Endodermal cell (in vitro differentiated cells): ENCODE measurements at regions not wholly inside any gene's neighbourhood (a gene's known extent, or its start where the extent isn't known, plus 50 kb on each side); places are given as distances from the start of the nearest gene placed in this dataset.

ENCODE experiments used
- DNase-seq: peaks from one replicate; pipeline ENCODE4 v3.0.0-alpha.2; 2017
- H3K27ac ChIP-seq: 2 replicates; pipeline ENCODE4 v1.5.1; 2013; ENCODE audit warnings: mild to moderate bottlenecking, low read depth, low read length, moderate library complexity
- H3K27me3 ChIP-seq: 2 replicates; pipeline ENCODE4 v1.6.1; 2013; ENCODE audit warnings: mild to moderate bottlenecking, low read length, moderate library complexity; ENCODE audit not compliant: insufficient read depth, control insufficient read depth, poor library complexity, severe bottlenecking
- H3K36me3 ChIP-seq: 2 replicates; pipeline ENCODE4 v1.7.0; 2013; ENCODE audit warnings: mild to moderate bottlenecking, low read length, moderate library complexity; ENCODE audit not compliant: control insufficient read depth, insufficient read depth
- H3K4me1 ChIP-seq: one replicate; pipeline ENCODE4 v1.7.0; 2013; ENCODE audit warnings: low read length; ENCODE audit not compliant: control insufficient read depth, insufficient read depth
- H3K4me3 ChIP-seq: 2 replicates; pipeline ENCODE4 v1.5.1; 2013; ENCODE audit warnings: mild to moderate bottlenecking, low read length, moderate library complexity
- H3K9ac ChIP-seq: 2 replicates; pipeline ENCODE4 v1.6.1; 2013; ENCODE audit warnings: mild to moderate bottlenecking, low read length, moderate library complexity; ENCODE audit not compliant: poor library complexity, severe bottlenecking; ENCODE audit errors: extremely low read depth
- H3K9me3 ChIP-seq: 2 replicates; pipeline ENCODE4 v1.6.1; 2013; ENCODE audit warnings: mild to moderate bottlenecking, low read length, moderate library complexity; ENCODE audit not compliant: control insufficient read depth
- H3K27ac Mint-ChIP-seq: 2 replicates; pipeline ENCODE4 v1.8.0; 2020; ENCODE audit warnings: mixed read lengths
- H3K27me3 Mint-ChIP-seq: 2 replicates; pipeline ENCODE4 v1.8.0; 2021; ENCODE audit warnings: mild to moderate bottlenecking, mixed read lengths; ENCODE audit not compliant: insufficient read depth
- H3K36me3 Mint-ChIP-seq: 2 replicates; pipeline ENCODE4 v1.8.0; 2020; ENCODE audit warnings: low read depth, mixed read lengths
- H3K4me1 Mint-ChIP-seq: 2 replicates; pipeline ENCODE4 v1.8.0; 2020; ENCODE audit warnings: mixed read lengths
- H3K4me3 Mint-ChIP-seq: 2 replicates; pipeline ENCODE4 v1.8.0; 2020; ENCODE audit warnings: mild to moderate bottlenecking, moderate library complexity, mixed read lengths
- H3K9me3 Mint-ChIP-seq: 2 replicates; pipeline ENCODE4 v1.8.0; 2020; ENCODE audit warnings: mild to moderate bottlenecking, mixed read lengths
- CTCF ChIP-seq: fragments of 200-600 bp; sonication (generic); conservative IDR thresholded peaks from 2 replicates; pipeline ENCODE4 v1.5.0; 2021; ENCODE audit warnings: antibody characterized with exemption, mild to moderate bottlenecking
- WGBS, 2 experiments: methylation state at CpG; one replicate each; pipeline versions ENCODE4 v1.1.5 to v1.1.7; 2013; ENCODE audit warnings: missing lambda C conversion rate in 2 of 2, mixed read lengths in 1 of 2; ENCODE audit not compliant: insufficient coverage in 1 of 2, insufficient read length in 1 of 2; 5-methylcytosine and 5-hydroxymethylcytosine counted together

DNA sequence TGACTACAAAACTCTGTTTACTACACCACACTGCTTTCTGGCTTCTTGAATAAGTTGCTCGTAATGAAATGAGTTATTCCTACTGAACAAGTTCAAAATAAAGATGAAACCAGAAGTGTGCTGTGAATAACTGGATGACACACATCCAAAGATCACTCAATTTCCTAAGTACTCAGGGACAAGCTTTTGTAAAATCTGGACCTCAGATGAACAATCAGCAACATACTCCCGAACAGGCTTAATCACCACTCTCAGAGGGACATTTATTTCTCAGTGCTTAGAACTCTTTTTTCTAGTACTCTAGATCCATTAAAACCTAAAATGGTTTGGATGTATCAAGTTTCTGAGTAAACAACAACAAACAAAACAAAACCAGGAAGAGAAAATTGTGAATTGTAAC, 61.5 kb upstream of the EXOC1L start:
- Histone ChIP-seq H3K9ac (no peak overlapping the region), H3K27me3 (no peaks in the 10 kb centered on the region), H3K27ac (no peak overlapping the region), H3K4me1 (no peaks in the 10 kb centered on the region), H3K9me3 (no peaks in the 10 kb centered on the region), H3K4me3 (no peak overlapping the region), H3K36me3 (no peaks in the 10 kb centered on the region)
- WGBS, 2 experiments, result 83 to 88% methylated on average over 1 to 2 of the region's 2 CpGs
- TF ChIP-seq CTCF, result no peak
- DNase-seq, result no peak
- H3K36me3 Mint-ChIP-seq, result no peaks in the 10 kb centered on the region
- H3K9me3 Mint-ChIP-seq, result no peaks in the 10 kb centered on the region
- H3K4me3 Mint-ChIP-seq, result no peak overlapping the region
- no peak overlapping the region for H3K27ac Mint-ChIP-seq
- peaks cover 1% of the 10 kb centered on the region for H3K4me1 Mint-ChIP-seq
- H3K27me3 Mint-ChIP-seq, result no peaks in the 10 kb centered on the region

GRCh38 chr4:55758570-55758969, 61.0 kb upstream of the EXOC1L start:
- 93% methylated on average over 4 of the region's 4 CpGs; no CpG with 5 or more reads in 1 of the 2 experiments for WGBS, 2 experiments
- H3K36me3 Mint-ChIP-seq, result no peaks in the 10 kb centered on the region
- H3K4me3 Mint-ChIP-seq, result no peak overlapping the region
- H3K4me1 Mint-ChIP-seq, result peaks cover 1% of the 10 kb centered on the region
- no peaks in the 10 kb centered on the region for H3K9me3 Mint-ChIP-seq
- no peaks in the 10 kb centered on the region for H3K27me3 ChIP-seq
- no peaks in the 10 kb centered on the region for H3K9me3 ChIP-seq
- no peak for TF ChIP-seq CTCF
- no peak overlapping the region for H3K9ac ChIP-seq
- H3K36me3 ChIP-seq, result no peaks in the 10 kb centered on the region
- DNase-seq, result no peak
- no peak overlapping the region for H3K27ac Mint-ChIP-seq
- no peak overlapping the region for H3K4me3 ChIP-seq
- H3K4me1 ChIP-seq, result no peaks in the 10 kb centered on the region
- no peaks in the 10 kb centered on the region for H3K27me3 Mint-ChIP-seq
- H3K27ac ChIP-seq, result no peak overlapping the region

DNA sequence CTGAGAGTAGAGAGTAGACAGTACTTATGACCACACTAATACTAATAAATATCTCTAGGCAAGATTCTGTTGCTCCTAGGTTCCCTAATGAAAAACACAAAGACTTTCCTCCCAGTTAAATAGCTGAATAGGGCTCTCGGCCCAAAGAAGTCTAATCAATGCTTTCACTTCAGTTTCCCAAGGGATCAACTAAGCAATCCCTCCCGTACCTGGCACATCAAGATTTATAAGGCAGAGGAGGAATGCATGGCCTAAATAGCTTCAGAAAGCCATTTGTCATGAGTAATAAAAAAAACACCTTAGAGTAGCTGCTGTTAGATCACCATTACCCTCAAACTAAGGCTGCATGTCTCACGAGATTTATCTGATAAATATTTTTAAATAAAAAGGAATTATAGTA, 56.8 kb upstream of the EXOC1L start:
- Histone ChIP-seq H3K27me3 (no peaks in the 10 kb centered on the region), H3K4me1 (no peaks in the 10 kb centered on the region), H3K27ac (no peak overlapping the region), H3K9me3 (no peaks in the 10 kb centered on the region), H3K4me3 (no peak overlapping the region), H3K36me3 (no peaks in the 10 kb centered on the region), H3K9ac (no peak overlapping the region)
- no peak overlapping the region for H3K27ac Mint-ChIP-seq
- no peak for DNase-seq
- TF ChIP-seq CTCF, result no peak
- H3K4me3 Mint-ChIP-seq, result no peak overlapping the region
- H3K27me3 Mint-ChIP-seq, result no peaks in the 10 kb centered on the region
- H3K36me3 Mint-ChIP-seq, result no peaks in the 10 kb centered on the region
- H3K4me1 Mint-ChIP-seq, result peaks cover 1% of the 10 kb centered on the region
- WGBS, 2 experiments, result 67 to 88% methylated on average over 1 to 2 of the region's 3 CpGs
- no peaks in the 10 kb centered on the region for H3K9me3 Mint-ChIP-seq
